Activated CD8-positive, alpha-beta memory T cell treated with anti-CD3 and anti-CD28 coated beads, Interleukin-2, amount 10 ng/mL, durations not matched to agents 7 days and 5 days (primary cell): ENCODE measurements at regions not wholly inside any gene's neighbourhood (a gene's known extent, or its start where the extent isn't known, plus 50 kb on each side); places are given as distances from the start of the nearest gene placed in this dataset.

Experiments used
- ATAC-seq: fragments of 150-1000 bp; cut with Tn5 transposase; one replicate; pipeline ENCODE4 v1.10.0; 2021; ENCODE audit warnings: moderate library complexity
- CTCF ChIA-PET: fragments of 350-600 bp; sonication (Branson Sonifier 250); formaldehyde crosslinking; loops from one replicate; lab custom pipeline; 2021; ENCODE audit warnings: antibody characterized with exemption; lab: Charles Lee
- DNase-seq: peaks from one replicate; pipeline ENCODE4 v3.0.0-alpha.2; 2020
- H3K27ac Mint-ChIP-seq: one replicate; pipeline ENCODE4 v1.8.0; 2021; ENCODE audit warnings: mild to moderate bottlenecking, mixed read lengths
- H3K27me3 Mint-ChIP-seq: one replicate; pipeline ENCODE4 v1.8.0; 2021; ENCODE audit warnings: mixed read lengths
- H3K36me3 Mint-ChIP-seq: one replicate; pipeline ENCODE4 v1.8.0; 2021; ENCODE audit warnings: mild to moderate bottlenecking, mixed read lengths
- H3K4me1 Mint-ChIP-seq: one replicate; pipeline ENCODE4 v1.8.0; 2021; ENCODE audit warnings: mixed read lengths
- H3K4me3 Mint-ChIP-seq: one replicate; pipeline ENCODE4 v1.8.0; 2021; ENCODE audit warnings: mild to moderate bottlenecking, moderate library complexity, mixed read lengths
- H3K9me3 Mint-ChIP-seq: one replicate; pipeline ENCODE4 v1.8.0; 2022; ENCODE audit warnings: low read depth, mixed read lengths

- Mint-ChIP-seq H3K9me3 (peaks cover 2% of the 10 kb centered on the region), H3K36me3 (no peaks in the 10 kb centered on the region), H3K27me3 (peaks cover 25% of the 10 kb centered on the region), H3K4me3 (no peak overlapping the region), H3K27ac (no peak overlapping the region), H3K4me1 (no peaks in the 10 kb centered on the region)
- ATAC-seq (no peak), DNase-seq (no peak)
- CTCF ChIA-PET = interaction anchor here (1.2 kb wide), 1 partner anchor 39 kb away, joined by 5 read pairs; no protein-coding TSS in a partner anchor
Observed at GRCh38 chr20:23195636-23196035, 109.5 kb upstream of the CD93 start.

DNA sequence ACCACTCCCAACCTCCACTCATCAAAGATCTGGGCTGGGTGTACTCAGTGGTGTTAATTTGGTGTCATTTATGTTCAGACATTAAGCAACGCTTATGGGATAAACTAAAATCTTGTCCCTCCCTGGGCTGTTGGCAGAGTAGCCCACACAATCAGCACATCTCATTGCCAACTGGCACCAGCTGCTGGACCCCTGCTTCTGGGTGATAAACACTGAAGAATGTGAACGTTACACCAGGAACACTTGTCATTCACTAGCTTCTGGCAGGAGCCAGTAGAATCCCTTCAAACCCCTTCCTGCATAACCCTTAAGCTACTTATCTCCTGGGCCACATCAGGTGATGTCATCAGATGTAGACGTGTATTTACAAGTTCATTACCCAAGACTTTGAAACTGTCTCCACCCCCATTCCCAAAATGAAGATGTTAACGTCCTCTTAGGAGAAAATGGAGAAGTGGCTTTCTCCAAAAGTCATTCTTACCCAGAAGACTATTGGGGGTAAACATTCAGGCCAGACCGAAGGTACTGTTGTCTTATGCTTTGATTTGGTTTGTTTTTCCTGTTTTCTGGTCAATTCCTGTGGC, 107.8 kb upstream of the CD93 start:
- CTCF ChIA-PET = no interaction called here
- ATAC-seq (no peak), DNase-seq (no peak)
- no peaks in the 10 kb centered on the region for H3K36me3 Mint-ChIP-seq
- H3K9me3 Mint-ChIP-seq = peaks cover 2% of the 10 kb centered on the region
- no peaks in the 10 kb centered on the region for H3K4me1 Mint-ChIP-seq
- no peak overlapping the region for H3K27ac Mint-ChIP-seq
- H3K27me3 Mint-ChIP-seq = peaks cover 23% of the 10 kb centered on the region
- no peak overlapping the region for H3K4me3 Mint-ChIP-seq

GRCh38 chr20:23192469-23192868, 106.3 kb upstream of the CD93 start:
- ATAC-seq = no peak

DNA sequence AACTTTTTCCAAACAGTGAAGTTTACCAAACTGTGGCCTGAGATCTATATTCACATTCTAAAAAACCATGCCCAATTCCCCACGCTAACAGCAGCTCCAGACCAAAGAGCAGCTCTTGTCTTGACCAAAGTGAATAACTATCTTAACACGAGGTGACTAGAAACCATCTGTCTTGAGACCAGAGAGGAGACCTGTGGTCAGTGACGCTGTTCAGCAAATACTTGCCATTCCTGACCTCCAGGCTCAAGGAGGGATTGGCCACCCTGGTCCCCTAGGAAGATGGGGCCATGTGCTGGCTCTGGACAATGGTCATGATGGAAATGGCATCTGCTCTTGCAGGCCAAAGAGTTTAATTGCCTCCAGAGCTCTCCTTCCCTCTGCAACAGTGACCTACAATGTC, 104.4 kb upstream of the CD93 start:
- Mint-ChIP-seq H3K4me3 (no peak overlapping the region), H3K36me3 (no peaks in the 10 kb centered on the region), H3K27ac (no peak overlapping the region), H3K9me3 (no peaks in the 10 kb centered on the region), H3K4me1 (no peaks in the 10 kb centered on the region), H3K27me3 (peaks cover 7% of the 10 kb centered on the region)
- DNase-seq = no peak
- no peak for ATAC-seq
- CTCF ChIA-PET = no interaction called here

More at GRCh38 chr20:23192469-23192868, 106.3 kb upstream of the CD93 start:
- DNase-seq = no peak
- H3K27ac Mint-ChIP-seq = no peak overlapping the region
- no peaks in the 10 kb centered on the region for H3K36me3 Mint-ChIP-seq
- H3K4me1 Mint-ChIP-seq = no peaks in the 10 kb centered on the region
- peaks cover 14% of the 10 kb centered on the region for H3K27me3 Mint-ChIP-seq
- H3K4me3 Mint-ChIP-seq = no peak overlapping the region
- CTCF ChIA-PET = no interaction called here
- peaks cover 2% of the 10 kb centered on the region for H3K9me3 Mint-ChIP-seq

DNA sequence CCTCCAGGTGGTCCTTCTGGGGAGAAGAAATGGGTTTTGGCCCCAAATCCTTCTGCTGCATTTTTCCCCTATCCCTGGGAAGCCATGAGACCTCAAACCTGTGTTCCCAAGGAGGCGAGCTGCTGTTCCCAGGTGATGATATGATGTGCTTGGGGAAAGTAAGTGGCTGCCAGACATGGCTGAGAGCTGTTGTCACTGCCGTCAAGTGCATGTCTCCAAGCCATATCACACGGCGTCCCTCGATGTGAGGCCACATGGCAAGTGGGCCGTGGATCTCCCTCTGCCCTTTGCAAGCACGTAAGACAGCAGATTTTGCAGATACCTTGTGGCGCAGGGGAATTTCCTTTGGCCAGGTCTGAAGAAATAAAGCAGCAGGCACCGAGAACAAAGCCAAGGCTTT, 103.7 kb upstream of the CD93 start:
- no peaks in the 10 kb centered on the region for H3K4me1 Mint-ChIP-seq
- peaks cover 7% of the 10 kb centered on the region for H3K27me3 Mint-ChIP-seq
- ATAC-seq (no peak), DNase-seq (no peak)
- H3K9me3 Mint-ChIP-seq = no peaks in the 10 kb centered on the region
- no peak overlapping the region for H3K4me3 Mint-ChIP-seq
- H3K27ac Mint-ChIP-seq = no peak overlapping the region
- CTCF ChIA-PET = no interaction called here
- no peaks in the 10 kb centered on the region for H3K36me3 Mint-ChIP-seq

- ATAC-seq (no peak), DNase-seq (no peak)
- H3K9me3 Mint-ChIP-seq = no peaks in the 10 kb centered on the region
- CTCF ChIA-PET = no interaction called here
- H3K36me3 Mint-ChIP-seq = no peaks in the 10 kb centered on the region
- no peaks in the 10 kb centered on the region for H3K4me1 Mint-ChIP-seq
- no peak overlapping the region for H3K27ac Mint-ChIP-seq
- H3K27me3 Mint-ChIP-seq = peaks cover 6% of the 10 kb centered on the region
- H3K4me3 Mint-ChIP-seq = no peak overlapping the region
Observed at GRCh38 chr20:23189341-23189740, 103.2 kb upstream of the CD93 start.

- Mint-ChIP-seq H3K9me3 (no peaks in the 10 kb centered on the region), H3K4me1 (no peaks in the 10 kb centered on the region), H3K36me3 (no peaks in the 10 kb centered on the region), H3K27me3 (peaks cover 3% of the 10 kb centered on the region), H3K27ac (no peak overlapping the region), H3K4me3 (no peak overlapping the region)
- DNase-seq (no peak), ATAC-seq (no peak)
- CTCF ChIA-PET = no interaction called here
Observed at GRCh38 chr20:23188377-23189169, 102.4 kb upstream of the CD93 start.

- Mint-ChIP-seq H3K4me1 (no peaks in the 10 kb centered on the region), H3K4me3 (no peak overlapping the region), H3K36me3 (no peaks in the 10 kb centered on the region), H3K27ac (no peak overlapping the region), H3K9me3 (no peaks in the 10 kb centered on the region), H3K27me3 (peaks cover 6% of the 10 kb centered on the region)
- CTCF ChIA-PET = no interaction called here
- DNase-seq (no peak), ATAC-seq (no peak)
Observed at GRCh38 chr20:23187751-23188150, 101.6 kb upstream of the CD93 start.

DNA sequence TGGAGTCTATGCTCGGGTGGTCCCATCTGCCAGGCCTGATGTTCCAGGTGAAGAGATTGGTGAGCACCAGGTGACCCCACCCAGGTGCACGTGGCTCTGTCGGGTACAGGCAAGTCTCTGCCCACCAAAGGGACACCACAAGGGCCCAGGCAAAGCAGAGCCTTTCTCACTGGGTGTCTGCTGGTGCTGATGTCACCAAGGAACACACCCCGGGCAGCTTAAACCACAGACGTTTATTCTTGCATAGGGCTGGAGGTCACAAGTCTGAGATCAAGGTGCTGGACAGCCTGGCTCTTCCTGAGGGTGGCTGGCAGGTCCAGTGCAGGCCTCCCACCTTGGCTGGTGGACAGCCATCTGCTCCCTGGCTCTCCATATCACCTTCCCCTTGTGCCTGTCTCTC, 100.7 kb upstream of the CD93 start:
- Mint-ChIP-seq H3K36me3 (no peaks in the 10 kb centered on the region), H3K27me3 (peaks cover 6% of the 10 kb centered on the region), H3K9me3 (no peaks in the 10 kb centered on the region), H3K4me3 (no peak overlapping the region), H3K4me1 (no peaks in the 10 kb centered on the region), H3K27ac (no peak overlapping the region)
- no peak for ATAC-seq
- CTCF ChIA-PET = no interaction called here
- DNase-seq = no peak

- Mint-ChIP-seq H3K9me3 (no peaks in the 10 kb centered on the region), H3K4me1 (no peaks in the 10 kb centered on the region), H3K4me3 (no peak overlapping the region), H3K36me3 (no peaks in the 10 kb centered on the region), H3K27me3 (peaks cover 16% of the 10 kb centered on the region), H3K27ac (no peak overlapping the region)
- DNase-seq = no peak
- ATAC-seq = no peak
- CTCF ChIA-PET = no interaction called here
Observed at GRCh38 chr20:23180451-23180921, 94.4 kb upstream of the CD93 start.

- CTCF ChIA-PET = no interaction called here
- ATAC-seq = no peak
- H3K27ac Mint-ChIP-seq = no peak overlapping the region
Observed at GRCh38 chr20:23179766-23180403, 93.8 kb upstream of the CD93 start.

GRCh38 chr20:23178806-23179205, 92.7 kb upstream of the CD93 start:
- Mint-ChIP-seq H3K27ac (no peak overlapping the region), H3K27me3 (peaks cover 19% of the 10 kb centered on the region), H3K4me1 (no peaks in the 10 kb centered on the region), H3K4me3 (no peak overlapping the region), H3K36me3 (no peaks in the 10 kb centered on the region), H3K9me3 (no peaks in the 10 kb centered on the region)
- no peak for DNase-seq
- no peak for ATAC-seq
- CTCF ChIA-PET = no interaction called here

More at GRCh38 chr20:23179766-23180403, 93.8 kb upstream of the CD93 start:
- H3K9me3 Mint-ChIP-seq = no peaks in the 10 kb centered on the region
- peaks cover 16% of the 10 kb centered on the region for H3K27me3 Mint-ChIP-seq
- no peaks in the 10 kb centered on the region for H3K4me1 Mint-ChIP-seq
- no peak for DNase-seq
- H3K36me3 Mint-ChIP-seq = no peaks in the 10 kb centered on the region
- no peak overlapping the region for H3K4me3 Mint-ChIP-seq

DNA sequence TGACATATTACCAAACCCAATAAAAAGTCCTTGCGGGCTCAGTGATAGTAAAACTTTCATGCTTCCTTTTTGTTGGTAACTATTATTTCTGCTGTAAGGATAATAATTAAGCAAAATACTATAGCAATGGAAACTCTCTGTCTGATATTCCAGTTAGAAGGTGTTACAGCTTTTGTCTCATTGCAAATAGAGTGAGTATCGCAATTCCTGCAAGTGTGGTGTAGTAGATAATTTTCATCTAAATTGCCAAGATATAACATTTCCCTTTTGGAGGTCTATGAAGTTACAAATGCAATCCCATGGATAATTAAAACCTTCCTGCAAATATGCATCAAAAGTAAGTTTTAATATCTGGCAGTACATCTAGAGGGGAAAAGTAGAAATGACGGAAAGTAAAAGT, 88.7 kb upstream of the CD93 start:
- Mint-ChIP-seq H3K27me3 (peaks cover 36% of the 10 kb centered on the region), H3K9me3 (no peaks in the 10 kb centered on the region), H3K4me3 (no peak overlapping the region), H3K4me1 (no peaks in the 10 kb centered on the region), H3K27ac (no peak overlapping the region), H3K36me3 (no peaks in the 10 kb centered on the region)
- DNase-seq (no peak), ATAC-seq (no peak)
- CTCF ChIA-PET = interaction anchor here (1.0 kb wide), 1 partner anchor 10 kb away, joined by 3 read pairs; no protein-coding TSS in a partner anchor

GRCh38 chr20:23167431-23167830, 81.3 kb upstream of the CD93 start:
- H3K4me3 Mint-ChIP-seq = no peak overlapping the region
- no peak overlapping the region for H3K27ac Mint-ChIP-seq
- peaks cover 6% of the 10 kb centered on the region for H3K27me3 Mint-ChIP-seq
- CTCF ChIA-PET = no interaction called here
- H3K9me3 Mint-ChIP-seq = no peaks in the 10 kb centered on the region
- H3K4me1 Mint-ChIP-seq = no peaks in the 10 kb centered on the region
- DNase-seq = no peak
- no peaks in the 10 kb centered on the region for H3K36me3 Mint-ChIP-seq
- no peak for ATAC-seq
